Neutrophil (primary cell): ENCODE measurements at regions not wholly inside any gene's neighbourhood (a gene's known extent, or its start where the extent isn't known, plus 50 kb on each side); places are given as distances from the start of the nearest gene placed in this dataset.

Experiments
- H3K27ac ChIP-seq: fragments of 200-600 bp; sonication (generic); 2 replicates; pipeline ENCODE4 v1.5.1; 2016; ENCODE audit warnings: mild to moderate bottlenecking, moderate library complexity
- H3K27me3 ChIP-seq: fragments of 200-600 bp; sonication (generic); 2 replicates; pipeline ENCODE4 v1.6.0; 2016; ENCODE audit warnings: mild to moderate bottlenecking
- H3K36me3 ChIP-seq: fragments of 200-600 bp; sonication (generic); 2 replicates; pipeline ENCODE4 v1.5.1; 2017
- H3K4me1 ChIP-seq, 2 experiments: fragments of 200-600 bp in 1 of 2; sonication (generic) in 1 of 2; 1 replicate in 1 of 2; 2 replicates in 1 of 2; pipeline versions ENCODE4 v1.5.1 to v1.6.1; 2013 to 2016; ENCODE audit warnings: low read depth in 1 of 2, low read length in 1 of 2, mild to moderate bottlenecking in 1 of 2, moderate library complexity in 1 of 2; ENCODE audit not compliant: control insufficient read depth in 1 of 2, insufficient read depth in 1 of 2
- H3K4me3 ChIP-seq, 2 experiments: fragments of 200-600 bp in 1 of 2; sonication (generic) in 1 of 2; 1 replicate in 1 of 2; 2 replicates in 1 of 2; pipeline ENCODE4 v1.5.1; 2013 to 2016; ENCODE audit warnings: low read depth in 1 of 2, low read length in 1 of 2, mild to moderate bottlenecking in 1 of 2, moderate library complexity in 1 of 2
- H3K9me3 ChIP-seq: fragments of 200-600 bp; sonication (generic); 2 replicates; pipeline ENCODE4 v1.5.1; 2016
- TF ChIP-seq, protein P1 (sequence below): fragments of 200-600 bp; sonication (generic); IDR thresholded peaks from 2 replicates; pipeline ENCODE4 v1.5.1; 2016; ENCODE audit warnings: antibody characterized with exemption

DNA sequence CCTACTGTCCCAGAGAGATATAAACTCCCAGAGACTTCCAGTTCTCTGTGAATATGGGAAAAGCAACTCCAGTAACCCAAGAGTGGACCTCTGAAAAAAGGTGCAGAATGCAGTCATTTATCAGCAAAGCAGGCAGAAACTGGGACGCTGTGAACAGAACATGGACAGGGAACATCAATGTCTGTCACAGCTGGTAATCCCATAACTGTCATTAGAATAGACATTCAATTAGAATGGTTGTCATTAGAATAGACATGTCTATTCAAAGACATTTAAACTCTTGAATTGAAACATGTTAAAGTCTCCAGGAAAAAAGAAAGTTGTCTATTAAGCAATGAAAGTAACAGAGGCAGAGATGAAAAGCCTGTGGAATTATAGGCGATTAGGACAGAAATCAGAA lies 302.1 kb downstream of the BTBD3 start:
- no peaks in the 10 kb centered on the region for H3K4me1 ChIP-seq
- TF ChIP-seq, protein P1, sequence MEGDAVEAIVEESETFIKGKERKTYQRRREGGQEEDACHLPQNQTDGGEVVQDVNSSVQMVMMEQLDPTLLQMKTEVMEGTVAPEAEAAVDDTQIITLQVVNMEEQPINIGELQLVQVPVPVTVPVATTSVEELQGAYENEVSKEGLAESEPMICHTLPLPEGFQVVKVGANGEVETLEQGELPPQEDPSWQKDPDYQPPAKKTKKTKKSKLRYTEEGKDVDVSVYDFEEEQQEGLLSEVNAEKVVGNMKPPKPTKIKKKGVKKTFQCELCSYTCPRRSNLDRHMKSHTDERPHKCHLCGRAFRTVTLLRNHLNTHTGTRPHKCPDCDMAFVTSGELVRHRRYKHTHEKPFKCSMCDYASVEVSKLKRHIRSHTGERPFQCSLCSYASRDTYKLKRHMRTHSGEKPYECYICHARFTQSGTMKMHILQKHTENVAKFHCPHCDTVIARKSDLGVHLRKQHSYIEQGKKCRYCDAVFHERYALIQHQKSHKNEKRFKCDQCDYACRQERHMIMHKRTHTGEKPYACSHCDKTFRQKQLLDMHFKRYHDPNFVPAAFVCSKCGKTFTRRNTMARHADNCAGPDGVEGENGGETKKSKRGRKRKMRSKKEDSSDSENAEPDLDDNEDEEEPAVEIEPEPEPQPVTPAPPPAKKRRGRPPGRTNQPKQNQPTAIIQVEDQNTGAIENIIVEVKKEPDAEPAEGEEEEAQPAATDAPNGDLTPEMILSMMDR, result no peak
- no peak overlapping the region for H3K27ac ChIP-seq
- H3K36me3 ChIP-seq, result no peaks in the 10 kb centered on the region
- no peak overlapping the region for H3K4me3 ChIP-seq
- H3K9me3 ChIP-seq, result no peaks in the 10 kb centered on the region
- no peaks in the 10 kb centered on the region for H3K27me3 ChIP-seq

DNA sequence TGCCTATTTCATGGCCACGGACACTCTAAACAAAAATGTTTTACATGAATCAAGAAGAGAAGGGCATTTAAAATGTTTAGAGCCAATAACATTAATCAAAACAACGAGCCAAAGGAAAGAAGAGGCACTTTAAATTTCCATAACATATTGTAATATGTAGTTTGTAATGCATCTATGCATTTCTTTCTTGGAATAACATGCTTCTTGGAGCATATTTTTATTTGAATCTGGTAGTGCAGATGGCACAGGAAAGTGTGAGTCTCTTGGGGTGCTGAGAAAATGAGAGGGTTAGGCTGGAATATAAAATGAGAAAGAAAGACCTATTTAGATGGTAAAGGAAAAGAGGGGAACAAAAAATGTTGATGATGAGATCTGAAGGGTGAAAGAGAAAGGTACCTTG lies 305.4 kb downstream of the BTBD3 start:
- TF ChIP-seq, protein P1, result no peak
- H3K4me1 ChIP-seq, result no peaks in the 10 kb centered on the region
- no peaks in the 10 kb centered on the region for H3K9me3 ChIP-seq
- H3K36me3 ChIP-seq, result no peaks in the 10 kb centered on the region
- no peak overlapping the region for H3K4me3 ChIP-seq
- no peak overlapping the region for H3K27ac ChIP-seq
- no peaks in the 10 kb centered on the region for H3K27me3 ChIP-seq

DNA sequence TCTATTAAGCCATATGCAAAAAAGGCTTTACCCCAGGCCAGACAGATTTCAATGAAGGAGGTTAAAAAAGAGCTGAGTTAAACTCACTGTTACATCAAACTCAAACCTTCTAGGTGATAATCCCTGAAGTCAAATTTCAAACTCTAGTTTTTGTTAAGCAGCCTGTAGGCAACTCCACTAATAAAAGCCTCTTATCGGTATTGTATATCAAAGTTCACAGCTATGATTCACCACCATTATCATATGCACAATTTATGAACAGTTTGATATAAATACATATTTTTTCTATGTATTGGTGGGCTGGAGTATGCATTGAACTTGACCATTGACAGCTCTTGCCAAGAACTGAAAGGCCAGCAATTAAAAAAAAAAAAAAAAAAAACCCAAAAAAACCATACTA lies 308.2 kb downstream of the BTBD3 start:
- Histone ChIP-seq H3K4me1 (no peaks in the 10 kb centered on the region), H3K36me3 (no peaks in the 10 kb centered on the region), H3K27me3 (no peaks in the 10 kb centered on the region), H3K27ac (no peak overlapping the region), H3K4me3 (no peak overlapping the region), H3K9me3 (no peaks in the 10 kb centered on the region)
- TF ChIP-seq, protein P1, result no peak

DNA sequence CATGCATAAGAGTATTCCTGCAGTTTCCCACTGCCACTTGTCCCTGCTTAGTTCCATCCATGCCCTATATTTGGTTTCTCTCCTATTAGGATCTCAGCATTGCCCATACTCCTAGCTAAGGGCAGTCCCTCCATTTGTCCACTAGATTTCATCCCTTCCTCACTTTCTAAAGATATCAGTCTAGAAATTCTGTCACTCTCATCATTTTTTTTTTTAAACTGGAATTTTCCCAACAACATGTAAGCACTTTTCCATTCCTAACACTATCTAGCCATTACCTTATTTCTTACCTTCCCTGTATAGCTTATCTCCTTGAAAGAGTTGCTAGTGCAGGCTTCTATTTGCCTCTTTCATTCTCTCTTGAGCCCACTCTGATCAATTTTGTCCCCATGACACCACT lies 312.2 kb downstream of the BTBD3 start:
- no peaks in the 10 kb centered on the region for H3K36me3 ChIP-seq
- H3K4me3 ChIP-seq, result no peak overlapping the region
- no peak overlapping the region for H3K27ac ChIP-seq
- H3K9me3 ChIP-seq, result no peaks in the 10 kb centered on the region
- H3K4me1 ChIP-seq, result no peaks in the 10 kb centered on the region
- TF ChIP-seq, protein P1, result no peak
- no peaks in the 10 kb centered on the region for H3K27me3 ChIP-seq

DNA sequence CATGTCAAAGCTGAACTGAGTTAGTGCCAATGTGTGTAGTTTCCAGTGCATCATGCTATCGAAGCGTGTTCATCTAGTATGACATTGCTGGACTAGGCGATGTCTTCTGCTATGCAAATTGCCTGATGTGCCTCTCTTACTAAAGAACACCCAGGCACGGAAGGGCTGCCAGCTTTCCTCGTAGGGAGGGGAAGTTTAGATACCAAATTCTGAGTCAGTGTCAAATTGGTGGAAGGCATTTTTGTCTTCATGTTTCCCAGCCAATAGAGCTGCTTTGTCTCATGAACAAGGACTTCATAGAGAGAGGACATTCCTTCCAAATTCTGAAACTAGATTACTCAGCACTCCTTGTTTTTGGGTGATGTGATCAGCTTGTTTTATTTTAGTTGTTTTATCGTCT lies 320.1 kb downstream of the BTBD3 start:
- no peaks in the 10 kb centered on the region for H3K9me3 ChIP-seq
- TF ChIP-seq, protein P1, result no peak
- no peak overlapping the region for H3K27ac ChIP-seq

DNA sequence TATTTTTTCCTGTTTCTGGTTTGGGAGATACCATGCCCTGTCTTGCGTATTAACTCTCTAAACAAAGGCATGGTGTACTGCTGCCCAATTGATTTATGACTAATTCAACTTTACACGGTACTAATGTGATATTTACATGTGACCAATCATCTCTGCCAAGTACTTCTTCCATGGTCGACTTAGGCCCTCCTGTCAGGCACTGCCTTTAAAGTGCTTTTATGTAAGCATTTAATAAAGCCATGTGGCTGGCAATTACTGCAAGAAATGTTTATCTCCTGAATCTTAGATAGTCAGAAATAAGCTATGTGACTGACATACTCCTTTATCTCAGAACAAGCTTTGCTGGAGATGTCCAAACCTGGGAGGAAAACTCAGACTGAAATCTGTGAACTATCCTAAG lies 323.4 kb downstream of the BTBD3 start:
- TF ChIP-seq, protein P1, result no peak
- Histone ChIP-seq H3K27me3 (no peaks in the 10 kb centered on the region), H3K4me3 (no peak overlapping the region), H3K27ac (no peak overlapping the region), H3K36me3 (no peaks in the 10 kb centered on the region), H3K4me1 (no peaks in the 10 kb centered on the region), H3K9me3 (no peaks in the 10 kb centered on the region)

More for the DNA sequence above, 320.1 kb downstream of the BTBD3 start:
- H3K36me3 ChIP-seq, result no peaks in the 10 kb centered on the region
- H3K4me3 ChIP-seq, result no peak overlapping the region
- H3K4me1 ChIP-seq, result no peaks in the 10 kb centered on the region
- H3K27me3 ChIP-seq, result no peaks in the 10 kb centered on the region
